HG03520 (cell line): ENCODE measurements at regions not wholly inside any gene's neighbourhood (a gene's known extent, or its start where the extent isn't known, plus 50 kb on each side); places are given as distances from the start of the nearest gene placed in this dataset.

Experiments
- ATAC-seq: cut with Tn5 transposase; IDR thresholded peaks from one replicate; pipeline ENCODE4 v1.9.1; 2021; ENCODE audit warnings: mild to moderate bottlenecking, moderate library complexity; ENCODE audit not compliant: unreplicated experiment

- ATAC-seq, result no peak
These were observed 230.3 kb upstream of the PCDH18 start for GRCh38 chr4:137762591-137762990.

- no peak for ATAC-seq
These were observed 222.6 kb upstream of the PCDH18 start for GRCh38 chr4:137754652-137755471.

GRCh38 chr4:137749466-137749865, 217.2 kb upstream of the PCDH18 start:
- ATAC-seq, result no peak

DNA sequence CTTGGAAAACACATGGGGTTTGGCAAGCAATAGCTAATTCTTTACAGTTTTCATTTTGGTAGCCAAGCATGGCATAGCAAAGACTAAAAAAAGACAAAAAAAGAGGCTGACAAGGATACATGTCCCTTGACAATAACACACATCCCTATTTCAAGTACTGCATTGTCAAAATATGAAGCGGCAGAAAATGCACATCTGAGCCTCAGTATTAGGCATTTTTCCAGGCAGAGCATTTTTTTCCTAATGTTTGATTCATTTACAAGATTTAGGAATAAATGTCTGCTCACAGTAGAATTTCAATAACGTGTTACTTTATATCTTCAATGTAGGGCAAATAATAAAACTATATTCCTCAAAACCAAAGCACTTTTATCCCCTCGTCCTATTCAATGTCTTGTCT, 216.3 kb upstream of the PCDH18 start:
- ATAC-seq, result no peak

DNA sequence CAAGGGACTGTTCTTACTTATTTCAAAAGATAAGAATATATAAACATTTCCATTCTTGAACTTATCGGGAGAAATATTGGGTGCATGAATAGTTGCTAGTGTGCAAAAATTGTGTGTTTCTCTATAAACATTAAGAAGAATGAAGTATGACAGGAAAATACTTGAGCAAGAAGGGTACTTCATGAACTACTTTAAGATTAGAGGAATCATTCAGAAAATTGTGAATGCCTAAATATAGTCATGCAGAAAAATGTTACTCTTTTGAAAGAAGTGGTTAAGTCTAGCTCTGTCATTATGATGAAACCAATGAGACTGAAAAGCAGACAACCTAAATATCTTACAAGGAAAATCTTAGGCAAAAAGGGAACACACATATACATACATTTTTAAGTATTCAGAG, 207.8 kb upstream of the PCDH18 start:
- no peak for ATAC-seq

GRCh38 chr4:137739391-137739790, 207.1 kb upstream of the PCDH18 start:
- no peak for ATAC-seq

DNA sequence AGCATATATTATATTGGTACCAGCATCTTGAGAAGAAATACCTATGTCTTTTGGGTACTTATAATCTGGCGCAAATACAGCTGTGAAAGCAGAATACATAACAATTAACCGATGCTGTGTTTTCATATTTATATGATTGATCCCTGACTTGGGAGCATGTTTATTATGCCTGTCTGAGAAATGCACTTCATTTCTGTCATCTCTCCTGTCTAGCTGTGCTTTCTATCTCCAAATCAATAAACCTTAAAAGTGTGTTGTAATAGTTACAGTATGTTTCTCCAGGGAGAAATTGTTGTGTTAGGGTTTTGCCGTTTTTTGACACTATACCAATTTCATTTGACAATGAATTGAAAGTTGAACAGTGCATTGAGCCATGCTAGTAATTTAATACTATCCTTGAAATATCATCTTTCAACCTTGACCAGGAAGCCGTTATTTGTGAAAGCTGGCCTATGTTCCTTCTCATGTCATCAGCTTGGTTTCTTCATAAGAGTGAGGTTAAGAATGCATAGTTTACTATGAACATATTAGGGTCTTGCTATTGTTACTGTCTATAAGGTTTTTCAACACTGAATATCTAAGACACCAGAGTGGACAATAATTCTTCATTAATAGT, 206.2 kb upstream of the PCDH18 start:
- no peak for ATAC-seq

- ATAC-seq, result no peak
These were observed 203.3 kb upstream of the PCDH18 start for GRCh38 chr4:137735561-137736104.

- ATAC-seq, result peak; percentile 75
These were observed 201.2 kb upstream of the PCDH18 start for GRCh38 chr4:137733174-137734141.

GRCh38 chr4:137722910-137723309, 190.6 kb upstream of the PCDH18 start:
- no peak for ATAC-seq

DNA sequence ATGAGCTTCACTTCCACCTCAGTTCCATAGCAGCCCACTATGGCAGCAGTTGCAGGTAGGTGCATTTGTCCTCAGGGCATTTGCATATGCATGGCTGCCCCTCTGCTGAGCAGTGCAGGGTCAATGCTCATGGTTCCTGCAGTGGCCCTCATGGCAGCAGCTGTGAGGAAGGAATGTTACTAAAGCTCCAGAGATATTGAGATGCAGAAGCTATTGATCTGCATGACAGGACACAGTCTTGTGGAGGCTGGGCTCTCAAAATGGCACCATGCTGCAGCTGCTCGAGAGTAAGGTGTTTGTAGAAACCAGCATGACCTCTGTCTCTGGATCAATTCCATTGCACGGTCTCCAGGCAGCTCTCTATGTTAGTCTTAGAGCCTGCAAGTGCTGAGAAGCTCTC, 179.2 kb upstream of the PCDH18 start:
- no peak for ATAC-seq

GRCh38 chr4:137707626-137708025, 175.3 kb upstream of the PCDH18 start:
- no peak for ATAC-seq

DNA sequence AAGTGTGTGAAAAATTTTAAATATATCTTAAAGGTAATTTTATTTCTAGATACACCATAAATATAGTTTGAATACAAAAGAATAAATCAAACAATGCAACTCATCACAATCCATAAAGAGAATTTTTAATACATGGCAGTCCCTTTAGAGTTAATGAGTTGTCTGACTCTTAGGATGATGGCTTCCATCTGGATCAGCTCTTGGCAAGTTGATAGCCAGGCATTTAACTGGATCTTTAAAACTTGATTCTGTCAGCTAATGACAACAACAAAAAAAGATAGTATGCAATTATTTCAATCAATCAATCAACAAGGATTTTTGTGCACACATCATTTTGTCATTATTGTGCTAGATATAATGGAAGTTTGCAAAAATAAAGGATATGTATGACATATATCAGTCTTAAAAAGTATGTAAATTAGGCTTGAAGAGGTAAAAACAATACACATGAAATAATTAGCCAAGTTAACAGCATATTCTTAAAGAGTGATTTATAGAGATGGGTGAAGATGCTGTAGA, 174.9 kb upstream of the PCDH18 start:
- no peak for ATAC-seq

DNA sequence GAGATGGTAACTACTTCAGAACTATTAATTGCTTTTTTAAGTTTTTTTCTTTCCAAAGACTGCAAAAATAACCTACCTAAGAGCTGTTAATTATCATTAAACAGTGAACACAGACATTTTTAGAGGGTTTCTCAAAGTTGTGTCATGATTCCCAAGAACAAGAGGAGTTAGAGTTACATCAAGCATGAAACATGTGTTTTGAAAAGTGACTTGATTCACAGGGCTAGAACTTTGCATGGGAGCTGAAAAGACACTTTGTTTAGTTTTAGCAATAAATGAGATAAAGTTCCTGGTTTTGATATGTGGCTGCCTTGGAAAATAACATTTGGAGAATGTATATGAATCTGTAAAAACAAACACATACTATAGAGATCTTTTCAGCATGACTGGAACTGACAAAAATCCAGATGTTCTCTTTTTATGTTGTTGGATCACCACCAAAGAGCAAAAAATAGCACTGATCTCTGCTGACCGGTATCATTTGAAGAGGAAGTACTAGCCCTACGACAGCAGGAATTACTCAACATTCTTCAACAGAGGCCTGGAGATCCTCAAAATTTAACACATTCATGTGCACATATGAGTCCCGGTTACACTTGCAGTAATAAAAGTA, 173.0 kb upstream of the PCDH18 start:
- no peak for ATAC-seq

DNA sequence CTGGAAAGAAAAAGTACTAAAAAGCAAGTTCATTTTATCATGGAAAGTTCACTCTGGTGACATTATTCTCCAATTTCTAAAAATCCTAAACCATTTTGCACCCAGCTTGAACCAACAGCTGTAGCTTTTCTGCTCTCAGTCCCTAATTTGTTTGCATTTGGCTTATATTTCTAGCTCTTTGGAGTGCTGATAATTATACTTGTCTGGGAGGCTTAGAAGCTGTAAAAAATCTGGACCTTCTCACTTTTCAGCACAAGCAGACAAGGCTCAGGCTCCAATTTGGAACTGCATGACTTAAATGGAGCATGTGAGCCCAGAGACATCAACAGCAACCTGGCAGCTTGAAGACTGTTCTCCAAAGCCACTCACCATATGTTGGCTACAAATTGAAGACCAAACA, 170.9 kb upstream of the PCDH18 start:
- no peak for ATAC-seq

DNA sequence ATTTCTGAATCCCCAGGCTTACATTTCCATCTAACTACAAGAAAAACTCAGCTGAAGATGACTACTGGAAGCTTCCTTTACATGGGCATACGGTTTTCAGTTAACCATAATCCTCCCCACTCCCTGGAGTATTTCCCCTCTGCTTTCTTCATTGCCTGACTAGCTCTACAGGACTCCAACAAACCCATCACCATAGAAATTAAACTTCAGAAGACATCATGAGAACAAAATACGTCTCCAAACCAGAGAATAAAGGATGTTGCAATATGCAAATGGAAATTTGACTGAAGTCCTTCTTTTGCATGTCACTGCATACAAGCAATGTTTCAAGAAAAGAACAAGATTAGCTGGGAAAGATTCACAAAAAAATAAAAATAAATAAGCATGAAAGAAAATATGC, 170.2 kb upstream of the PCDH18 start:
- ATAC-seq, result no peak

DNA sequence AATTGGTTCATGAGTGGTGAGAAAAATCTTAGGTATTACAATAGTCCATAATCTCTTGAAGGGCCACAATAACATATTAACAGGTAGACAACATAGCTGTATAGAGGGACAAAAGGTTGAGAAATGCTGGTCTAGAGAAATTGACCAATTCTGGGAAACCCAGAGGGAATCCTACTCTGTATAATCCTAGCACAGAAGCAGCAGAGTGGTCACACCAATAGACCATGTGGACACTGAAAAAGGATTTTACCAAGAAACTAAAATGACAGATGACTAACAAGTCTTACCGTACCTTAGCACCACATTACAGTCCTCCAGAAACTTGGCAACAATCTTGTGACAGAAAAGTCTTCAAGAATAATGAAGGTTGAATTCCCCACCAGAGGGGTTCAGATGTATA, 169.1 kb upstream of the PCDH18 start:
- no peak for ATAC-seq

GRCh38 chr4:137700751-137701150, 168.5 kb upstream of the PCDH18 start:
- ATAC-seq, result no peak

- no peak for ATAC-seq
These were observed 167.8 kb upstream of the PCDH18 start for GRCh38 chr4:137700072-137700471.

GRCh38 chr4:137694138-137694537, 161.8 kb upstream of the PCDH18 start:
- no peak for ATAC-seq

GRCh38 chr4:137693641-137694040, 161.3 kb upstream of the PCDH18 start:
- ATAC-seq, result no peak
